ENCODE measurements at regions not wholly inside any gene's neighbourhood (a gene's known extent, or its start where the extent isn't known, plus 50 kb on each side); places are given as distances from the start of the nearest gene placed in this dataset.

DNA sequence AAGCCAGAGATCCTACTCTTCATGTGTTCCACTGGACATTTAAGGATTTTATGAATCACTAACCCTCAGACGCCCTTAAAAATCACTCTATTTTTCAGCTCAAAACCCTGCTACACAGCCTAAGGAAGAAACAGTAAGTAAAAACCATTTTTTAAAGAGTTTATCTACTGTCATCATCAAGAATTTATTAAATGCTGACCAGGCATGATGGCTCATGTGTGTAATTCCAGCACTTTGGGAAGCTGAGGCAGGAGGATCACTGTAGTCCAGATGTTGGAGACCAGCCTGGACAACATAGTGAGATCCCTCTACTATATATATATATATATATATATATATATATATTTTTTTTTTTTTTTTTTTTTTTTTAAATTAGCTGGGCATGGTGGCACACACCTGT lies 124.2 kb upstream of the ID4 start:
- H3K36me3 ChIP-seq (ENCODE audit: control insufficient read depth in 1 of 2, insufficient read depth in 2 of 2, low read length in 2 of 2) = no peaks in the 10 kb centered on the region
- H4K20me1 ChIP-seq (ENCODE audit: insufficient read depth) = no peaks in the 10 kb centered on the region
- CTCF ChIA-PET = no interaction called here
- no peak overlapping the region for H3K4me3 ChIP-seq (replicated peaks in 1 of 2; ENCODE audit: low read depth in 1 of 2, low read length in 2 of 2)
- peaks cover 21 to 23% of the 10 kb centered on the region in 2 experiments for H3K4me1 ChIP-seq (ENCODE audit: control insufficient read depth in 1 of 2, insufficient read depth in 2 of 2, low read length in 2 of 2)
- H3K9ac ChIP-seq (ENCODE audit: low read length) = no peak overlapping the region
- no TSS peak for BruUV-seq (replicated peaks)
- ATAC-seq (no peak), DNase-seq (ENCODE audit: low read depth, low spot score) (no peak)
- no peak overlapping the region for H3K4me2 ChIP-seq (ENCODE audit: low read length)
- POLR2A ChIA-PET = no interaction called here
- no peaks in the 10 kb centered on the region for H3K27me3 ChIP-seq (ENCODE audit: insufficient read depth, low read length)
- intact Hi-C loops (cut with micrococcal nuclease) = no loop called here
- H3K27ac ChIP-seq (ENCODE audit: low read depth, low read length) = no peak overlapping the region
- RAD21 ChIA-PET (ENCODE audit: low non-redundant PET in 1 of 2, low total read pairs in 2 of 2, uncharacterized antibody in 2 of 2, unreplicated experiment in 2 of 2) = no interaction called here
- H3K9me2 ChIP-seq (ENCODE audit: insufficient read depth) = no peaks in the 10 kb centered on the region
- no peak overlapping the region for H2AFZ ChIP-seq (ENCODE audit: low read depth, low read length, poor library complexity, severe bottlenecking)
- no peaks in the 10 kb centered on the region for H3K9me3 ChIP-seq (ENCODE audit: control insufficient read depth in 1 of 2, insufficient read depth in 1 of 2, low read depth in 1 of 2, low read length in 2 of 2)
- TF ChIP-seq EZH2phosphoT487 (IDR thresholded peaks at IDR 0.05; ENCODE audit: borderline replicate concordance) (no peak), POLR2A (IDR thresholded peaks at IDR 0.05; ENCODE audit: borderline replicate concordance, extremely low read depth, insufficient read depth, insufficient read length) (no peak), MAX (IDR thresholded peaks at IDR 0.05) (no peak), JUND (IDR thresholded peaks at IDR 0.05) (no peak), ZBTB33 (IDR thresholded peaks at IDR 0.05; ENCODE audit: extremely low read depth, insufficient replicate concordance, low read length) (no peak), EZH2 (IDR thresholded peaks at IDR 0.05) (no peak), SIN3A (IDR thresholded peaks at IDR 0.05; ENCODE audit: low read depth) (no peak), SP1 (IDR thresholded peaks at IDR 0.05; ENCODE audit: low read depth) (no peak), EGR1 (IDR thresholded peaks at IDR 0.05; ENCODE audit: low read depth) (no peak)
- TF ChIP-seq, protein P1, sequence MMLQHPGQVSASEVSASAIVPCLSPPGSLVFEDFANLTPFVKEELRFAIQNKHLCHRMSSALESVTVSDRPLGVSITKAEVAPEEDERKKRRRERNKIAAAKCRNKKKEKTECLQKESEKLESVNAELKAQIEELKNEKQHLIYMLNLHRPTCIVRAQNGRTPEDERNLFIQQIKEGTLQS (IDR thresholded peaks at IDR 0.05) = no peak
- TF ChIP-seq, protein P2, sequence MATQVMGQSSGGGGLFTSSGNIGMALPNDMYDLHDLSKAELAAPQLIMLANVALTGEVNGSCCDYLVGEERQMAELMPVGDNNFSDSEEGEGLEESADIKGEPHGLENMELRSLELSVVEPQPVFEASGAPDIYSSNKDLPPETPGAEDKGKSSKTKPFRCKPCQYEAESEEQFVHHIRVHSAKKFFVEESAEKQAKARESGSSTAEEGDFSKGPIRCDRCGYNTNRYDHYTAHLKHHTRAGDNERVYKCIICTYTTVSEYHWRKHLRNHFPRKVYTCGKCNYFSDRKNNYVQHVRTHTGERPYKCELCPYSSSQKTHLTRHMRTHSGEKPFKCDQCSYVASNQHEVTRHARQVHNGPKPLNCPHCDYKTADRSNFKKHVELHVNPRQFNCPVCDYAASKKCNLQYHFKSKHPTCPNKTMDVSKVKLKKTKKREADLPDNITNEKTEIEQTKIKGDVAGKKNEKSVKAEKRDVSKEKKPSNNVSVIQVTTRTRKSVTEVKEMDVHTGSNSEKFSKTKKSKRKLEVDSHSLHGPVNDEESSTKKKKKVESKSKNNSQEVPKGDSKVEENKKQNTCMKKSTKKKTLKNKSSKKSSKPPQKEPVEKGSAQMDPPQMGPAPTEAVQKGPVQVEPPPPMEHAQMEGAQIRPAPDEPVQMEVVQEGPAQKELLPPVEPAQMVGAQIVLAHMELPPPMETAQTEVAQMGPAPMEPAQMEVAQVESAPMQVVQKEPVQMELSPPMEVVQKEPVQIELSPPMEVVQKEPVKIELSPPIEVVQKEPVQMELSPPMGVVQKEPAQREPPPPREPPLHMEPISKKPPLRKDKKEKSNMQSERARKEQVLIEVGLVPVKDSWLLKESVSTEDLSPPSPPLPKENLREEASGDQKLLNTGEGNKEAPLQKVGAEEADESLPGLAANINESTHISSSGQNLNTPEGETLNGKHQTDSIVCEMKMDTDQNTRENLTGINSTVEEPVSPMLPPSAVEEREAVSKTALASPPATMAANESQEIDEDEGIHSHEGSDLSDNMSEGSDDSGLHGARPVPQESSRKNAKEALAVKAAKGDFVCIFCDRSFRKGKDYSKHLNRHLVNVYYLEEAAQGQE (IDR thresholded peaks at IDR 0.05; ENCODE audit: low read depth) = no peak
- H3K79me2 ChIP-seq (ENCODE audit: insufficient read depth, low read length) = no peaks in the 10 kb centered on the region
